Mucosa of descending colon (tissue), 3 donors: ENCODE measurements at regions not wholly inside any gene's neighbourhood (a gene's known extent, or its start where the extent isn't known, plus 50 kb on each side); places are given as distances from the start of the nearest gene placed in this dataset.

Experiments used
- ATAC-seq: fragments of 200-7000 bp; cut with Tn5 transposase; one replicate; pipeline ENCODE4 v1.9.1; 2020; ENCODE audit warnings: mild to moderate bottlenecking, moderate library complexity
- DNase-seq, 3 donors: peaks; one replicate each; pipeline ENCODE4 v3.0.0-alpha.2; 2020
- H3K36me3 ChIP-seq: fragments of 200-600 bp; one replicate; pipeline ENCODE4 v1.8.0; 2021; ENCODE audit warnings: low read depth, mild to moderate bottlenecking
- H3K4me1 ChIP-seq: fragments of 200-600 bp; one replicate; pipeline ENCODE4 v1.8.0; 2021; ENCODE audit warnings: low read depth, mild to moderate bottlenecking
- H3K4me3 ChIP-seq: fragments of 200-600 bp; one replicate; pipeline ENCODE4 v1.8.0; 2021; ENCODE audit warnings: mild to moderate bottlenecking
- H3K9me3 ChIP-seq: fragments of 200-600 bp; one replicate; pipeline ENCODE4 v1.8.0; 2021; ENCODE audit warnings: mild to moderate bottlenecking
- intact Hi-C, 2 donors: fragments of 100-400 bp; cut with DNase I in 1 of 2; cut with micrococcal nuclease in 1 of 2; formaldehyde crosslinking; loops; one replicate each; pipeline versions ENCODE4 v1.11.0 to v1.11.1; 2022; cut with DNase I, micrococcal nuclease
- TF ChIP-seq, protein P1 (sequence below): fragments of 200-600 bp; IDR thresholded peaks from one replicate; pipeline ENCODE4 v1.8.0; 2022; ENCODE audit warnings: antibody characterized with exemption, mild to moderate bottlenecking
- donor health status: DM: no; HTN: no; CAD: no; lungs with moderate emphysema.
- donor health status: DM: no; HTN: no; CAD: no.
- donor health status: DM: no; HTN: yes; CAD: no.

DNA sequence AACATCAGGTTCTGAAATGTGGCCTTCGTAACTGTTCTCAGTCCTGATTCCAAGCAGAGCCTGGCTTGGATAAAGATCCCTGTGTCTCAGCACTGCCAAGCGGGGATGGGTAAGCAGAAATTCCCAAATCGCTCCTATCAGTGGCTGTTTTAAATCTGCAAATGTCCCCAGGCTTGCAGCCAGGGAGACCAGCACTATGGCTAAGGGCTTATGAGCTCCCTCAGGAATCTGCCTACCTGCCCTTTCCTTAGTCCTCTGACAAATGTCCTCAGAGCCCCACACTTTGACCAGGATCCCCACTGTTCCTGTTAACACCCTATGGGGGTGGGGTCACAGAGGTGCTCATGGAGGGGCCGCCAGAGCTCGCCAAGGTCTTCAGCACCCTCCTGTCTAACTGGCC lies 1062.8 kb downstream of the UQCRFS1 start:
- DNase-seq (no peak), ATAC-seq (no peak)
- H3K4me1 ChIP-seq: no peaks in the 10 kb centered on the region
- intact Hi-C loops: no loop called here
- H3K4me3 ChIP-seq: no peak overlapping the region
- no peaks in the 10 kb centered on the region for H3K9me3 ChIP-seq
- no peaks in the 10 kb centered on the region for H3K36me3 ChIP-seq
- TF ChIP-seq, protein P1, sequence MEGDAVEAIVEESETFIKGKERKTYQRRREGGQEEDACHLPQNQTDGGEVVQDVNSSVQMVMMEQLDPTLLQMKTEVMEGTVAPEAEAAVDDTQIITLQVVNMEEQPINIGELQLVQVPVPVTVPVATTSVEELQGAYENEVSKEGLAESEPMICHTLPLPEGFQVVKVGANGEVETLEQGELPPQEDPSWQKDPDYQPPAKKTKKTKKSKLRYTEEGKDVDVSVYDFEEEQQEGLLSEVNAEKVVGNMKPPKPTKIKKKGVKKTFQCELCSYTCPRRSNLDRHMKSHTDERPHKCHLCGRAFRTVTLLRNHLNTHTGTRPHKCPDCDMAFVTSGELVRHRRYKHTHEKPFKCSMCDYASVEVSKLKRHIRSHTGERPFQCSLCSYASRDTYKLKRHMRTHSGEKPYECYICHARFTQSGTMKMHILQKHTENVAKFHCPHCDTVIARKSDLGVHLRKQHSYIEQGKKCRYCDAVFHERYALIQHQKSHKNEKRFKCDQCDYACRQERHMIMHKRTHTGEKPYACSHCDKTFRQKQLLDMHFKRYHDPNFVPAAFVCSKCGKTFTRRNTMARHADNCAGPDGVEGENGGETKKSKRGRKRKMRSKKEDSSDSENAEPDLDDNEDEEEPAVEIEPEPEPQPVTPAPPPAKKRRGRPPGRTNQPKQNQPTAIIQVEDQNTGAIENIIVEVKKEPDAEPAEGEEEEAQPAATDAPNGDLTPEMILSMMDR: no peak

DNA sequence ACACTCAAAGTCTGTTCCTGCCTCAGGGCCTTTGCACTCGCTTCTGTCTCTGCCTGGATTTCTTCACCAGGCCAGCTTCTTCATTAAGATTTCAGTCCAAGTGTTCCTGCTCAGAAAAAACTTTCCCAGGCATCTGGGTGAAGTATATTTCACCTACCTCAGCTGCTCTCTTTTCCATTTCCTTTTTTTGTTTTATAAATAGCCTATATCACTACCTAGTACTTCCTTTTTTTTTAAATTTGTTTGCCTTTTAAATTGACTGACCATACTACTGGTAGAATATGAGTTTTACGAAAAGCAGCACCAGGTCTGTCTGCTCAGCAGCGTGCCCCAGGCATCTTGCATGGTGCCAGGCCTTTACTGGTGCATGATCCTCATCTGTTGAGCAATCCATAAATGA lies 1064.4 kb downstream of the UQCRFS1 start:
- intact Hi-C loops: no loop called here
- no peak for DNase-seq
- TF ChIP-seq, protein P1: no peak
- no peak for ATAC-seq
- H3K36me3 ChIP-seq: no peaks in the 10 kb centered on the region
- H3K4me1 ChIP-seq: no peaks in the 10 kb centered on the region
- no peaks in the 10 kb centered on the region for H3K9me3 ChIP-seq
- no peak overlapping the region for H3K4me3 ChIP-seq

DNA sequence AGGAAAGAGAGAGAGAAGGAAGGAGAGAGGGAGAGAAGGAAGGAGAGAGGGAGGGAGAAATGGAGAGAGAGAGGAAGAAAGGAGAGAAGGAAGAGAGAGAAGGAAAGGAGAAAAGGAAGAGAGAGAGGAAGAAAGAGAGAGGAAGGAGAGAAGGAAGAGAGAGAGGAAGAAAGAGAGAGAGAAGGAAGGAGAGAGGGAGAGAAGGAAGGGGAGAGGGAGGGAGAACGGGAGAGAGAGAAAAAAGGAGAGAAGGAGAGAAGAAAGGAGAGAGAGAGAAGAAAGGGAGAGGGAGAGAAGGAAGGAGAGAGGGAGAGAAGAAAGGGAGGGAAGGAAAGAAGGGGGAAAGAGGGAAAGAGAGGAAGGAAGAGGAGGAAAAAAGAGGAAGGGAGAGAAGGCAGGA lies 1070.7 kb downstream of the UQCRFS1 start:
- no peak for ATAC-seq
- Histone ChIP-seq H3K4me3 (no peak overlapping the region), H3K9me3 (no peaks in the 10 kb centered on the region), H3K4me1 (no peaks in the 10 kb centered on the region), H3K36me3 (no peaks in the 10 kb centered on the region)
- TF ChIP-seq, protein P1: no peak
- intact Hi-C loops: no loop called here
- no peak for DNase-seq

DNA sequence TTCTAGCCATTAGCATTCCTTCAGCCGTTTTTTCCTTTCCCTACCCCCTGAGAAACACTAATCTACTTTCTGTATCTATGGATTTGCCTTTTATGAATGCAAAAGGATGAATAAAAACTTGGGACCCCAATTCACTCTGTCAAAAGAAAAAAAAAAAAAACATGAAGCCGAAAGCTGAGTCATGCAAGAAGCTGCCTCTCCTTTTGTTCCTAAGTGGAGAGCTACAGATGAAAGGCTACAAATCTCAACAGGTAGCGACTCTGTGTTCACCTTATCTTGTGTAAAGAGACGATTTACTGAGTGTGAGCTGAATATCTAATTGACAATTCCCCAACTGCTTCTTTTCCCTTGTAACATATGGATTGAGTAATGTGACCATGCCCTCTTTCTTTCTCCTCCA lies 1072.8 kb downstream of the UQCRFS1 start:
- H3K4me1 ChIP-seq: no peaks in the 10 kb centered on the region
- H3K4me3 ChIP-seq: no peak overlapping the region
- ATAC-seq: no peak
- no peaks in the 10 kb centered on the region for H3K9me3 ChIP-seq
- intact Hi-C loops: no loop called here
- TF ChIP-seq, protein P1: no peak
- no peaks in the 10 kb centered on the region for H3K36me3 ChIP-seq
- DNase-seq: no peak

DNA sequence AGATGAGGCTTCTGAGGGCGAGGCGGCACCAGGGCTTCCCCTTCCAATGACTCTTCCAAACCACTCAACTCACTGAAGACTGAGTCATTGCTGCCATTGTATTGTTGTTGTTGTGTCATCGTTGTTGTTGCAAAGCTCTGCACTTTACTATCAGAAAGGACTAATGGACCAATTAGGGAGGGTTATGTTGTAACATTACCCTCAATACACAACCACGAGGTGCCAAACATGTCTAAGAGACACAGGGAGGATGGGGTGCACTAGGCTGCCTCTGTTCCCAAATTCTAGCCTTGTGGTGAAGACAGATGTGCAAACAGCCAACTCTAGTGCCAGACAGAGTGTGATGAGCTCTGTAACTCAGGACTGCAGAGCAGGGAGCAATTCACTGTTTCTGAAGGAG lies 1075.2 kb downstream of the UQCRFS1 start:
- Histone ChIP-seq H3K9me3 (no peaks in the 10 kb centered on the region), H3K4me3 (no peak overlapping the region), H3K4me1 (no peaks in the 10 kb centered on the region), H3K36me3 (no peaks in the 10 kb centered on the region)
- DNase-seq (no peak), ATAC-seq (no peak)
- intact Hi-C loops: no loop called here
- TF ChIP-seq, protein P1: no peak

DNA sequence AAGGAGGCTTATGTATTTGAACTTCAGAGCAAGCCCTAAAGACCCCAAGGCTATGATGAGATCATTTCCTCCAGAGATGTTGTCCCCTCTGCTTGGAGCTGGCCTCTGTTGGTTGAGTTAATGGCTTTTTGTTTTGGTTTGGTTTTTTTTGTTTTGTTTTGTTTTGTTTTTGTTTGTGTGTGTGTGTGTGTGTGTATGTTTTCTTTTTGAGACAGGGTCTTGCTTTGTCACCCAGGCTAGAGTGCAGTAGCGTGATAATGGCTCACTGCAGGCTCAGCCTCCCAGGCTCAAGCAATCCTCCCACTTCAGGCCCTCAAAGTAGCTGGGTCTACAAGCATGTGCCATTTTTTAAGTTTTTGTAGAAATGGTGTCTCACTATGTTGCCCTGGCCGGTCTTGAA lies 1076.2 kb downstream of the UQCRFS1 start:
- Histone ChIP-seq H3K9me3 (no peaks in the 10 kb centered on the region), H3K4me3 (no peak overlapping the region), H3K36me3 (no peaks in the 10 kb centered on the region), H3K4me1 (no peaks in the 10 kb centered on the region)
- intact Hi-C loops: no loop called here
- ATAC-seq: no peak
- DNase-seq: no peak
- TF ChIP-seq, protein P1: no peak
